ENCODE measurements at regions not wholly inside any gene's neighbourhood (a gene's known extent, or its start where the extent isn't known, plus 50 kb on each side); places are given as distances from the start of the nearest gene placed in this dataset.
A peak's percentile ranks its signal among the peaks of the same experiment; 100 is the strongest.

GRCh38 chr10:61184429-61184828 lies 240.4 kb upstream of the RHOBTB1 start:
- no peak for FAIRE-seq

DNA sequence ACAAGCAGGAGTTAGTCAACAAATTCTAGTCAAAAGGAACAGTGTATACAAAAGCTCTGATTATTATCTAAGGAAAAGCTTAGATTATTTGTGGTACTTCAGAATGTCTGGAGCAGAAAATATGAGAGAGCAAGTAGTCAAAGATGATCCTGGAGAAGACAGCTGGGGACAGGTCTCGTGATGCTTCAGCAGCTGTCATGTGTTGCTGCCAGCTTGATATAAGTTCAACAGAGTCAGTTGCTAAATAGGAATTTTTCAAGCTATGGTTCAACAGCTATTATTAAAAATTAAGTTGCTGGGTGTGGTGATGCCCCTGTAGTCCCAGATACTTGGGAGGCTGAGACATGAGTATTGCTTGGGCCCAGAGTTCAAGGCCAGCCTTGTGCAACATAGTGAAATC lies 240.0 kb upstream of the RHOBTB1 start:
- FAIRE-seq, result no peak

- FAIRE-seq, result no peak
These were observed 237.8 kb upstream of the RHOBTB1 start for GRCh38 chr10:61181832-61182231.

DNA sequence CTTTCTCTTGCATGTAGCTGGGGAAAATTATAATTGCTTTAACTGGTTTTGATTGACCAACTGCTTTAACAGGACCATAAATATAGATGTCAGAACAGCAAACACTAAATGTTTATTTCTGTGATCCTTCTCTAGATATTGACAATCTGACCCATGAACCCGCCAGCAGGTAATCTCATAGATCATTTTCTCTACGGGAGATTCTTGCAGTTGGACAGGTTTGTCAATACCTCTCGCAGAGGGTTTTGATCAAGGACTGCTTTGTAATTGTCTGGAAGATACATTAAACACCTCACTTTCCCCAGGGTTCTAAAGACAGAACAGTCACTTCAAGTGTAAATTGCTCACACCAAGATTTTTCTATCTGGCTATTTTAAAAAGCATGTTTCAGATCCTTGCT lies 235.8 kb upstream of the RHOBTB1 start:
- FAIRE-seq, result no peak

- no peak for FAIRE-seq
These were observed 232.4 kb upstream of the RHOBTB1 start for GRCh38 chr10:61176424-61176823.

DNA sequence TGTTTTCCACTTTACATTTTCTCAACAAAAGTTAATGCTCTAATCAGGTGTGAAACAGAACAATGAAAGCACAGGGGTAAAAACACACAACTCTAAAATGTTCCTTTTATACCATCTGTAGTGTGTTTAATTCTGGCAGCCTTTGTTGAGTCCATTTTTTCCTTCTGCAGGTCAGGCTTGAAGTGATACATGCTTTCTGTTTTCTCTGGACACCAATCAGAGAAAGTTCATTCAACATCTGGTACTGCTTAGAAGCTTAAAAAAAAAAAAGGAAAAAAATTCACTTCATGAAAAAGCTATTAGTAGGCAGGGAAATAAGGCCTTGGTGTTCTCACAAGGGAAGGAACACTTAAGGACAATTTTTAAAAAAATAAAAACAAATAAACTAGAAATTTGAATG lies 231.3 kb upstream of the RHOBTB1 start:
- no peak for FAIRE-seq

DNA sequence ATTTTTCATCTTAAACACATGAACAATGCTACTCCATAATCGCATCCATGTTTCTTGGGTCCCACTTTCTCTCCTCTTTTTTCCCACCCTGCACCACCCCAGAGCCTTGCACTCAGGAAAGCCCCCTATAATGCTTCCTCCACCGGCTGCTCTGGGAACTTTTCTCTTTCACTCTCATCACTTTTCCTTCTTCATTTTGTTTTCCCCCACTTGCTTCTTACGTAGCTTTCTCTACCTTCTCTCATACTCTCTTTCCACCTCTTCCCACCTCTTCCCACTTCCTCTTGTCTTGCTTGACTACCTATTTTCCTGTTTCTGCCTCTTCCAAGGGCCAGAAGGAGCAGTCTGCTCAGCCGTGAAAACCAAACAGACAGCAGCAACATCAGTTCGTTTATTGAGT lies 229.5 kb upstream of the RHOBTB1 start:
- FAIRE-seq, result no peak

- FAIRE-seq, result no peak
These were observed 228.4 kb upstream of the RHOBTB1 start for GRCh38 chr10:61172182-61172926.

DNA sequence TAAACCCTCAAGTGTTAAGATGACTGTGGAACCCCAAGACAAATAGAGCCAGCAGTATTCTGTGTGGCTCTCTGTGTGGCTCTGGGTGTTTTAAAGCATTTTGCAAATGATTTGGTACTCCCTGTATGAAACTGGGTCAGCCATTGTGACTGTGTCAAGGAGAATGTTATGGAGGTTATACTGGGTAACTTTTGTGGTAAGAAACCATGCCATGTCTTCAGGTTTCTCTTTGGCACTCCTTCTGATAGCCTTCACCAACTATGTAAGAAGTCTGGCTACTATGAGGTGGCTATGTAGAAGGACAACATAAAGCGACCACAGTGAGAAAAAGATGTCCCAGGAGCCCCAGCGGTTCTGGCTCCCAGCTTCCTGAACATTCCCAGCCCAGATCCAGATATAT lies 226.6 kb upstream of the RHOBTB1 start:
- FAIRE-seq, result no peak

DNA sequence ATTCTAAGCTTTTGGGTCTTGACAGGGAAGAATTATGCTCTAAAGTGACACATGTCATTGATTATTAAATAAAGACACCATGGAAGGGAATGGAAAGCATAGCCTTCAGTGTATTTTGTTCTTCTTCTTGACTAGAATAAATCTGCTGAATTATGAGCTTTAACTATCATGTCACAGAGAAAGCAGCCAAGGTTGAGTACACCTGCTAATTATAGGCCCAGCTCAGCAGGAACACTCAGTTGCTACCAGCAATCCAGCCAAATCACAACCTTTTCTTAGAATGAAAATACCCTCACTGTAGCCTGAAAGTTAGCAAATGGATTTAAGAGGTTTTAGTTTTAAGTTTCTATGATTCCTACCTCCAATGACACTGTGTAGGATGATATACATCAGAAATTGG lies 225.3 kb upstream of the RHOBTB1 start:
- FAIRE-seq, result no peak

GRCh38 chr10:61166489-61166888 lies 222.5 kb upstream of the RHOBTB1 start:
- FAIRE-seq, result peak; percentile 28

- no peak for FAIRE-seq
These were observed 222.1 kb upstream of the RHOBTB1 start for GRCh38 chr10:61166065-61166464.

DNA sequence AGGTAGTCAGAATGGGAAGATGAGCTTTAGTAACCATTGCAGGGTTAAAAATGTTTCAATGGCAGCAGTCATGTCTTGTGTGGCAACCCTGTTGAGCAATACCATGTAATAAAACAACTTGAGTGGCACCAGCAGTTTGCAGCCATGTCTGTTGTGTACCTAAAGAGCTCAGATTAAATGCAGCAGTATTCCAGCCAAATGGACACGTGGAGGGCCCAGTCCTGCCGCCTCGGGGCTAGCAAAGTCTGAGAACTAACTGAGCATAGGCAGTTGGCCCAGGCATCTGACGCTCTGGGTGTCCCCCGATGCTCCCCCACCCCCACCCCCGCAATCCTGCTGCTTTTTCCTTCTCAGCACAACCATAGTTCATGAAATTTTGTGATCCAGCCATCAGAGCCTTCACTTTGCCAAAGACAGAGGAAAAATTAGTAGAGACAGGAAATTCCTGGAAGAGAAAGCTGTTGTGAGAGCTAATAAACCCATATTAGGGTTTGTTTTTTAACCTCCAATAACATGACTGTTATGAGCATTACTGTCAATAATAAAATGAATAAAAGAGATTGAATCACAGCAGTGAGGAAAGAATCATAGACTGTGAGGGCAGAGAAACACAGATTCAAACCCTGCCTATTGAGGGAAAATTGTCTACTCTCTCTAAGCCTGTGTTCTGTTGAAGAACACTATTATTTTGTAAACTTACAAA lies 220.6 kb upstream of the RHOBTB1 start:
- no peak for FAIRE-seq

DNA sequence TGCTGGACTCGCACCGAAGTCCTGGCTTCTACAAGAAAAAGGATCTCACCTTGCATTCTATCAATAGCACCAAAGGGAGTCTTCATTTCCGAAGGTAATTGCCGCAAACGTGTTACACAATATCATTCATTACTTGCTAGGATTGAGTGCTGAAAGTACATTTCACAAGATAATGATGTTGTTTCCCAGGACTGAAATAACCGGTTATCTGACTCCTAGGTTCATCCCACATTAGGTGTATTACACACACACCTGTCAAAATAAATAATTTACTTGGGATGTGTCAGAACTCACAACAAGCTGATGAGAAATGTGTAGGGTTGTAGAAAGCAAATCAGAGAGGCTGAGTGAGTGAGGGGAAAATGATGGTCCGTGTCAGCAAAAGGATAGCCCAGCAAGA lies 219.4 kb upstream of the RHOBTB1 start:
- FAIRE-seq, result no peak

DNA sequence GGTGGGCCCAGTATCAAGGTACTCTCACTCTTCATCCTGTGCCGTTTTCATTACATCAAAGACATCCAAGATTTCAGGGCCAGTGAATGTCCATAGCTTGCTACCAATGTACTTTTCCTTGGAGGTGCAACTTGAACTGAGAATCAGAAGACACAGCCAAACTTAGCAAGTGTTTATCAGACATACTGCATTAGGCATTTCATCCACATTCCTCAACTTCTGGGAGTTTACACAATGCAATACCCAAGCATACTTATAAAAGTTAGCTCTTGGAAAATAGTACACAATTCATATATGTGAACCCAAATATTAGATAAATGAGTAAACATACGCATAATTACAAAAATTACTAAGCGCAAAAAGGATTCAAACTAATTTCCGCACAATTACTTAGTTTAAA lies 216.3 kb upstream of the RHOBTB1 start:
- no peak for FAIRE-seq

DNA sequence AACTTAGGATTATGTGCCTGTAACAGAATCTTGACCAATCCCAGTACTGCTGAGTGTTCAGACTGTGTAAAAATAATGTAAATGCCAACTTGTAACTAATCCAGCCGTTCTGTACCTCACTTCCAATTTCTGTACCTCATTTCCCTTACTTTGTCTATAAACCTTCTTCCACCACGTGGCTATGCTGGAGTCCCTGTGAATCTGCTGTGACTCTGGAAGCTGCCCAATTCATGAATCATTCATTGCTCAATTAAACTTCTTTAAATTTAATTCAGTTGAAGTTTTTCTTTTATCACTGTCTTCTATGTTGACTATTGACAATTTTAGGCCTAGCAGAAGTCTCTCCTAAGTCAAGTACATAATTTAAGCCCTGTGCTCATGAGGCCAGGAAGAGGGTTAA lies 215.3 kb upstream of the RHOBTB1 start:
- no peak for FAIRE-seq

DNA sequence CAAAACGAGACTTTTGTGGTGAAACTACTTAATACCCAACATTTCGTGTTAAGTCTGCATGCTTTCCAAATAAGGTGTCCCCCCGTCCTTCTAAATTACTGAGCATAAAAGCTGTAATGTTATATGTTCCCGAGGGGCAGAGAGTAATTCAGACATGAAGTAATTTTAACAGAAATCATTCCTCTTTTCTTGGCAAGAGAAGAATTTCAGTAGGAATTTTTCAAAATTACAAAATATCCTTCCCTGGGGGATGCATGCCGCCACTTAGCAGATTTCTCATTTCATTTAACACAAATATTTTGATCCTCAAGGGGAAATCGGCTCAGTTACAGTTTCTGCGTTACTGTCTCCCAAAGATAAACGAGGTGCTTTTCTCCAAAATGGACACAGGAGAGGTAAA lies 213.2 kb upstream of the RHOBTB1 start:
- FAIRE-seq, result no peak

DNA sequence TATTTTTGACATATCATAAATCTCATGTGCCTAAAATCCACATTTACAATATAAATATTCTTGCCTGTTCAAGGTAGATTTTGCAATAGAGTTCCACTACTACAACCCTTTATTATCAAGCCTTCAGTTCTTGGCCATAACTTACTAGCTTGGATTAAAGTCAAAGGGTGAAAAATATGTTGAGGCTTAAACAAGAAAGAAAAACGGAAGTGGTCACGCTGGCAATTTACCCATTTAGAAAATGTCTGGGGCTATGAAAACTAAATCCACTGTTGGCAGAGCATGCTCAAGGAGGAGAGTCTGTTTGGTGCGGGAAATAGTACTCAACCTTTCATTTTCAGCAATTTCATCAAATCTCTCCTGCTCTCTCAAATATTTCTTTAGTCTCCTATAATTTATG lies 209.8 kb upstream of the RHOBTB1 start:
- no peak for FAIRE-seq

GRCh38 chr10:61151059-61151458 lies 207.1 kb upstream of the RHOBTB1 start:
- FAIRE-seq, result no peak

- no peak for FAIRE-seq
These were observed 204.5 kb upstream of the RHOBTB1 start for GRCh38 chr10:61148451-61148850.

- no peak for FAIRE-seq
These were observed 199.0 kb upstream of the RHOBTB1 start for GRCh38 chr10:61142987-61143386.

DNA sequence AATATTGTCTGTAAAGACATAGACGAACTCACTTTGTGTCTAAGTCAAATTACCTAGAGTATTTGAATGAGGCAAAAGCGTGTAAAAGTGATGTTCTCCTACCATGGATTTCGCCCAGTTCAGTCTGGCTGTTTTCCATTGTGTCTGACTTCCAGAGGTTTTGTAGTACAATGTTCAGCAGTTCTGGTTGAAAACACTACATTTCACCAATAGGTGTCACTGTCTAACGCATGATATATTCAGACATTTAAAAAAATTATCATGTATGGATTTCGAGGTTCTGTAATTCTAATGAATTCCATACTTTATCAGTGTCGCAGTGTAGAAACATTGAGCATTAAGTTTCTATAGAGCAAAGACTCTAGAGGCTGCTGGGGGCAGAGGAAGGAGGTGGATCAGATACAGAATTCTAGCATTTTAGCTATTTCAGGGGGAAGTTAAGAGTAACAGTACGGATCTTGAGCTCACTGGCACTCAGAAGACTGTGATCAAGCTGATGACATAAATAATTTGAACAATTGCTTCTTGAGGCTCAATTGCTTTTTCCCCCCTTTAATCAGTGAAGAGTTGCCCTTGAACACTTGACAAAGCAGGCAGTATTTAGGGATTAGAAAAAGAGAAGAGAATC lies 196.9 kb upstream of the RHOBTB1 start:
- FAIRE-seq, result no peak

DNA sequence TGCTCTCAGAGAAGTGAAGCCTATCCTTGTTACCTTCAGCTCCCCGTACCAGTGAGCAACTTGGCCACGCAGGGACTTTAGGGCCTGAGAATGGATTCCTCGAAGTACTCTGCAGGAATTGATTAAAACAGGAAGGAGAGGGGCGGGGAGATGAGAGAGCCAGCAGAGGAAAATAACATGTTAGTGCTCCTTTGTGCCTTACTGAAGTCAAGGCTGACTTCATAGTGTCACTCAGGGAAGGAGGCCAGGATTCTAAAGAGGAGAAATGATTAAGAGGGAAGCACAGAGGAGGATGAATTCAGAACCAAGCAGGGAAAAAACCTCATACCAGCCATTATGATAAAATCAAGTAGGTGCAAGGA lies 195.6 kb upstream of the RHOBTB1 start:
- FAIRE-seq, result no peak

Measured in colon (tissue), 2 donors.